HEK293T (cell line): ENCODE measurements at regions not wholly inside any gene's neighbourhood (a gene's known extent, or its start where the extent isn't known, plus 50 kb on each side); places are given as distances from the start of the nearest gene placed in this dataset.
A peak's percentile ranks its signal among the peaks of the same experiment; 100 is the strongest.

Source experiments
- CTCF ChIA-PET: fragments of 350-600 bp; formaldehyde crosslinking; extraction: SDS; loops from one replicate; lab custom pipeline; 2021; ENCODE audit warnings: antibody characterized with exemption, inconsistent platforms; lab: Yijun Ruan, JAX
- POLR2A ChIA-PET: fragments of 350-600 bp; formaldehyde crosslinking; extraction: SDS; loops from one replicate; lab custom pipeline; 2020; ENCODE audit warnings: antibody characterized with exemption, inconsistent platforms; lab: Yijun Ruan, JAX
- DNase-seq: peaks from one replicate; pipeline ENCODE4 v3.0.0; 2012; ENCODE audit warnings: mixed read lengths; ENCODE audit errors: extremely low spot score
- ARNT ChIP-seq: fragments of 450-650 bp; IDR thresholded peaks from 2 replicates; pipeline ENCODE4 v1.6.1; 2017; ENCODE audit warnings: mild to moderate bottlenecking
- BHLHE40 ChIP-seq: fragments of 450-650 bp; IDR thresholded peaks from 2 replicates; pipeline ENCODE4 v1.6.1; 2016; ENCODE audit warnings: mild to moderate bottlenecking, moderate library complexity, borderline replicate concordance
- CTBP1 ChIP-seq: fragments of 450-650 bp; IDR thresholded peaks from 2 replicates; pipeline ENCODE4 v1.6.1; 2016; ENCODE audit warnings: borderline replicate concordance
- ELF4 ChIP-seq: fragments of 450-650 bp; IDR thresholded peaks from 2 replicates; pipeline ENCODE4 v1.6.1; 2017; ENCODE audit warnings: antibody characterized with exemption
- FOXA1 ChIP-seq: fragments of 450-650 bp; IDR thresholded peaks from 2 replicates; pipeline ENCODE4 v1.6.1; 2016; ENCODE audit warnings: mild to moderate bottlenecking
- FOXK2 ChIP-seq: fragments of 450-650 bp; IDR thresholded peaks from 2 replicates; pipeline ENCODE4 v1.6.1; 2016; ENCODE audit warnings: mild to moderate bottlenecking
- FOXM1 ChIP-seq: fragments of 450-650 bp; IDR thresholded peaks from 2 replicates; pipeline ENCODE4 v1.6.1; 2017; ENCODE audit warnings: mild to moderate bottlenecking, borderline replicate concordance
- HDGF ChIP-seq: fragments of 450-650 bp; IDR thresholded peaks from 2 replicates; pipeline ENCODE4 v1.6.1; 2017; ENCODE audit warnings: antibody characterized with exemption, borderline replicate concordance
- L3MBTL2 ChIP-seq: fragments of 450-650 bp; conservative IDR thresholded peaks from 2 replicates; pipeline ENCODE4 v1.6.1; 2016; ENCODE audit warnings: mild to moderate bottlenecking
- LEF1 ChIP-seq: fragments of 450-650 bp; IDR thresholded peaks from 2 replicates; pipeline ENCODE4 v1.6.1; 2017; ENCODE audit warnings: mild to moderate bottlenecking, borderline replicate concordance
- NFRKB ChIP-seq: fragments of 450-650 bp; IDR thresholded peaks from 2 replicates; pipeline ENCODE4 v1.6.1; 2016; ENCODE audit warnings: mild to moderate bottlenecking, moderate library complexity
- PKNOX1 ChIP-seq: fragments of 450-650 bp; IDR thresholded peaks from 2 replicates; pipeline ENCODE4 v1.6.1; 2016
- SP1 ChIP-seq: fragments of 450-650 bp; IDR thresholded peaks from 2 replicates; pipeline ENCODE4 v1.6.1; 2017
- SUZ12 ChIP-seq: fragments of 450-650 bp; IDR thresholded peaks from 2 replicates; pipeline ENCODE4 v1.6.1; 2016; ENCODE audit warnings: mild to moderate bottlenecking
- TARDBP ChIP-seq: fragments of 450-650 bp; IDR thresholded peaks from 2 replicates; pipeline ENCODE4 v1.6.1; 2016
- ZNF384 ChIP-seq: fragments of 450-650 bp; IDR thresholded peaks from 2 replicates; pipeline ENCODE4 v1.6.1; 2016

GRCh38 chr4:120491481-120491880 lies 424.8 kb upstream of the MAD2L1 start:
- DNase-seq: no peak
- no peak for TF ChIP-seq ARNT
- POLR2A ChIA-PET: no interaction called here
- CTCF ChIA-PET: no interaction called here

GRCh38 chr4:120481756-120482155 lies 415.1 kb upstream of the MAD2L1 start:
- TF ChIP-seq PKNOX1: no peak
- TF ChIP-seq SUZ12: no peak
- TF ChIP-seq FOXA1: no peak
- no peak for TF ChIP-seq HDGF
- TF ChIP-seq BHLHE40: no peak
- CTCF ChIA-PET: no interaction called here
- POLR2A ChIA-PET: no interaction called here
- no peak for DNase-seq

GRCh38 chr4:120472447-120473131 lies 405.9 kb upstream of the MAD2L1 start:
- POLR2A ChIA-PET: no interaction called here
- TF ChIP-seq PKNOX1 (peak; percentile 70), TARDBP (no peak)
- CTCF ChIA-PET: no interaction called here
- DNase-seq: no peak

- CTCF ChIA-PET: no interaction called here
- POLR2A ChIA-PET: no interaction called here
- DNase-seq: peak; percentile 22
- TF ChIP-seq LEF1: no peak
- no peak for TF ChIP-seq NFRKB
- no peak for TF ChIP-seq ZNF384
Observed at GRCh38 chr4:120466429-120466828, 399.8 kb upstream of the MAD2L1 start.

GRCh38 chr4:120454788-120455187 lies 388.1 kb upstream of the MAD2L1 start:
- ChIA-PET CTCF (no interaction called here), POLR2A (no interaction called here)
- DNase-seq: no peak
- no peak for TF ChIP-seq PKNOX1
- no peak for TF ChIP-seq ZNF384
- no peak for TF ChIP-seq FOXK2
- no peak for TF ChIP-seq FOXM1
- no peak for TF ChIP-seq NFRKB
- no peak for TF ChIP-seq SP1
- no peak for TF ChIP-seq TARDBP
- no peak for TF ChIP-seq FOXA1

- TF ChIP-seq ZNF384: no peak
- DNase-seq: no peak
- CTCF ChIA-PET: no interaction called here
- POLR2A ChIA-PET: no interaction called here
Observed at GRCh38 chr4:120452536-120452935, 385.9 kb upstream of the MAD2L1 start.

GRCh38 chr4:120452001-120452400 lies 385.4 kb upstream of the MAD2L1 start:
- no peak for DNase-seq
- TF ChIP-seq ZNF384: no peak
- no peak for TF ChIP-seq PKNOX1
- no peak for TF ChIP-seq LEF1
- no peak for TF ChIP-seq SP1
- no peak for TF ChIP-seq ELF4
- no peak for TF ChIP-seq ARNT
- no peak for TF ChIP-seq CTBP1
- TF ChIP-seq TARDBP: no peak
- no peak for TF ChIP-seq FOXK2
- TF ChIP-seq SUZ12: no peak
- no peak for TF ChIP-seq L3MBTL2
- TF ChIP-seq FOXA1: no peak
- no peak for TF ChIP-seq BHLHE40
- no peak for TF ChIP-seq HDGF
- no peak for TF ChIP-seq FOXM1
- no peak for TF ChIP-seq NFRKB
- CTCF ChIA-PET: no interaction called here
- POLR2A ChIA-PET: no interaction called here
